ENCODE measurements at regions not wholly inside any gene's neighbourhood (a gene's known extent, or its start where the extent isn't known, plus 50 kb on each side); places are given as distances from the start of the nearest gene placed in this dataset.

DNA sequence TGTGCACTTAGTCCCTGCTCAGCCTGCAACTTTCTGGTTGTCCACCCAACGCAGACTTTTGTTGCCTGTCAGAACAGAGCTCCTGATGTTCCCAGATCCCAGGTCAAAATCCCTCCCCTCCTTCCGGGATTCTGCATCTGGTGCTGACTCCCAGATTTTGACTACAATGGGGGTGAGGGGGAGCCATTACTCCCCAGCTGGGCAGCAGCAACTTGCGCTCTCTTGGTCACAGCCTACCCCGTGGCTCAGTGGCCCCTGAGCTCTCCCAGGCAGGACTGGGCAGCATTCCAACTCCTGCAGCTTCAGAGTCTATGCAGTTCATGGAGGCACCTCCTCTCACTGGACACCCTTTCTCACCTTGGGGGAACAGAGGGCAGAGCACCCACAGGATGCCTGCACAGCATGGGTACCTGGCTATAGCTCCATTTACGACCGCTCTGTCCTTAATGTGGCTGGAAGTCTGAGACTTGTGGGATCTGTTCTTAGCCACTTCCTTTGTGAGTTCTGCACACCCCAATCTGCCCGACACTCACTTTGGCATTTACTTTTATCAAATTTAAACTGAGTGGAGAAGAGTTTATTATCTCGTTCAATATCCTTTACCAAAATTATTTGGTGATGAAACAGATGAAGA, 545.5 kb upstream of the MGMT start:
- DNase-seq, result no peak

DNA sequence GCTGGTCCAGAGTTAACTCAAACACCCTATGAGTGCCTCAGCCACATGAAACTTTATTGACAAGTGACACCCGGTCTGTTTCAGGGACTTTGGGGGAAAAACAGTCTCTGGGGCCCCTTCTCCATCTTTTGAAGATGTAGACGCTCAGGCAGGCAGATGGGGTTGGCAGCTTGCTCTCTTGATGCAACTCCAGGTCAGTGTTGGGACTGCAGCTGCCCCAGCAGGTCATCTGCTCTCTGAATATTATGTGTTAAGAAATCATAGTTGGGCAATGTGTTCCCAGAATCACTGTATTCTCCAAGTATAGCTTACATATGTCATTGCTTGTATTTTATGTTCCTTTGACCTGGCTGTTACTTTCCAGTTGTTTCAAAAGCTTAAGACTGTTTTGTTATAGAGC, 544.9 kb upstream of the MGMT start:
- DNase-seq, result no peak

DNA sequence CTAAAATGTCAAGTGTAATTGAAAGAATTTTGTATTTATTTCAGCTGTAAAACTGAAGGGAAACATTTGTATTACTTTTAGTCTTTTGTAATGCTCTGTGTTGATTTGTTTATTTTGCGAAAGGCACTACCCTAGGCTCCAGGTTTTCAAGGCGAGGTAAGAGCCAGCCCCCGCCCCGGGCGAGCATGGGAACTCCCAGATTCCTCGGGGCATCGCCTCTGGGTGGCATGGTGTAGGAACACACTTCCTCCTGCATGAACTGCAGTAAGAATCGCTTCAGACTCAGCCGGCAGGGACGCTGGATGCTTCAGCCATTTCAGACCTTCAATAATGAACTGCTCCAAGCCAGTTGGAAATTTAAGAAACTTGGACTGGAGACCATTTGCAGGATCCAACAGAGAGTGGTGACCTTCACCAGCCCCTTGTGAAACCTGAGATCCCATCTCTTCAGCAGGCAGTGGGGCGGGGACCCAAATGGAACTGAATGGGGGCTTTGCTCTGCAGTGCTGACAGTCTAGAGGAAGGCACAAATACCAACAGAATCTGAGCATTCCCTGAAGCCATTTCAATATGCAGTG, 544.3 kb upstream of the MGMT start:
- no peak for DNase-seq

DNA sequence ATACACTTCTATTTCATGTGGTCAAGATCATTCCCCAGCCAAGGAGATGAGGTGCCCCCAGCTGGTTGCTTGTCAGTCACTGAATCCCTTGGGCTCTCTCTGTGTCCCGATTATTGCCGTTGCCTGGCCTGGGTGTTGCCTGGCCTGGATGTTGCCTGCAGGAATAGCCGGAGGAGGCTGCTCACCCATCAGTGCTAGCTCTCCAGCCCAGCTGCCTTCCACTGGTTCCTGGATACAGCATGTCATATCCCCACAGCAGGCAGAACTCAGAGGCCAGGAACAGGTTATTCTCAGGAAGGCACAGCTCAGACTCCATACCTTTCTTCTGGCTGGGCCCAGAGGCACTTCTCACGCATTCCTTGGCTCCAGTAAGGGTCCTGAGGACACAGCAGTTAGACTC, 542.1 kb upstream of the MGMT start:
- DNase-seq, result no peak

DNA sequence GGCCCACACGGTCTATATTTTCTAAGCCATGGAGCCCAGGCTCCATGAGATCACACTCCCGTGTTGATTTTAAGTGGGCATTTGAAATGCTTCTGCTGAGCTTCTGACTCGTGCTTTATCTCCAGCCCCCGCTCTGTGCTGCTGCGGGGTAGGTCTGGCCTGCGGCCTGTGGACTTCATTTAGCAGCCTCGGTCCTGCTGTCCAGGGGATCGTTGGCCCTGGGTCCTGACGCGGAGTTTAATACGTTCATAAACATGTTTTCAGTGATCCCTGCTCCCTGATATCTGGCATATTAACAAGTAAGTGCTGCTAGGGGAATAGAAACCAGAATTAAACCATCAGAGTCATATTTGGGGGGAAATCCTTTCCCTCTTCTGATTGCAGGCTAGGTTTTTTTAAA, 540.3 kb upstream of the MGMT start:
- no peak for DNase-seq

DNA sequence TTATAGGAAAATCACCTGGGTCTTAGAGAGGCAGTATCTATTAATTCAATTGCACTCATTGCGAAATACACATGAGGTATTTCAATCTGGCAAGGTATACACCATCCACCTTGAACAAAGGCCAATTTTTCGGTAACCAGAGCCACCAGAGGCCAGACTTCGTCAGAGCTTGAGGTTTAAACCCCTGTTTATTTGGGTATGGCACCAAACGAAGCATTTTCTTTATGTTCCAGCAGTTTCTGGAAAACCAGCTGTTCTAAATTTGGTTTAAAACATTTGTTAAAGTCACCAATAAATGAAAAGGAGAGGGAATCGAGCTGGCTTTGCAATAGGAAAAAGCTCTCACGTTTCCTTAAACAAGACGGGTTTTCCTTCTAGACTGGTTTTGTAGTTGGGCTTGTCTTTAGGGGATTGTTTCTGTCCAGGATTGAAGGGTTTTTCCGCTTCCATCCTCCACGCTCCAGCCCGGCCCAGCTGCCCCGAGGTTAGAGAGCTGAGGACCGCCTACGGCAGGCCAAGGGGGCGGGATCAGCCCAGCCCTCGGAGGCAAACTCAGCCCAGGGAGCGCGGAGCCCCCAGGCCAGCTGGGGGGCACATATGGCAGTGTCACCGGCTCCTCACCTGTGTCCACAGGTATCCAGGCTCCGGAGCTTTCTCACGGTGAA, 539.4 kb upstream of the MGMT start:
- no peak for DNase-seq

DNA sequence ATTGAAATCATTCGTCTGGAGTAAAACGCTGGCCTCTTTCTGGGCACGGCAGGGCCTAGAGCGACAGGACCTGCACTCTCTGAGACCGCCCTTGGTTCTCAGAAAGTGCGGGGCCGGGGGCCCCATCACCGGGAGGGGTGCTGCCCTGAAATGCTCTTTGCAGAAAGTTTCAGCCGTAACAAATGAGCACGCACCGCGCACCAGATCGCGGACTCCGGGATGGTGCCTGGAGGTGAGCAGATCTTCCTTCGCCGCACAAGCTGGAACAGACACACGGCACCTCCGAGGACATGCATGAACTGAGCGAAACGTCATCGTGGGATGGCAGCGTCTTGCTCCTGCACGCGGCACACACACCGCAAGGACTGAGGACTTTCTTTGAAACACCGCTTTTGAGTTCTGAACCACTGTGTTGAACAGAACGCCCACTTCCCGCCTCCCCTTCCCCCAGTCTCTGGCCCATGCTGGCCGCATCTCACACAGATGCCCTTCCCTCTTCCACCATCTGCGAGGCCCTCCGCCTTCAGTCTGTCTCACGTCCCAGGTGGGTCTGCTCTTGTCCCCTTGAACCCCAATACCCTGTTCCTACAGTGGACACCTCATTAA, 538.7 kb upstream of the MGMT start:
- DNase-seq, result no peak

DNA sequence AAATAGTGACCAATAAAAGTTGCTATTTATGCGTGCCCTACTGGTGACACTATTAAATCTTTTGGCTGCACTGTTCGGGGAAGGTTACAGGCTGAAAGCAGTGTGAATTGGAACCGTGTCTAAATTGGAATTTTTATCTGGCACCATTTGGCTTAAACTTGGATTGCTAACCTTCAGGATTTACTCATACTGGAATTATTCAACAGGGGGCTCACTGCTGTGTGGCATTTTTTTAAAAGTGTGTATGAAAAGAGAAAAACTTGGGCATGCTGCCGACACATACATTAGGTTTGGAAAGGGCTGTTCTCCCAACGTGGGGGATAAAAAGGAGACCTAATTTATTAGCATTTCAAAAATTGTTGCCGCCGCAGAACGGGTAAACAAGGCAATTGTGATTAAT, 537.9 kb upstream of the MGMT start:
- DNase-seq, result no peak

DNA sequence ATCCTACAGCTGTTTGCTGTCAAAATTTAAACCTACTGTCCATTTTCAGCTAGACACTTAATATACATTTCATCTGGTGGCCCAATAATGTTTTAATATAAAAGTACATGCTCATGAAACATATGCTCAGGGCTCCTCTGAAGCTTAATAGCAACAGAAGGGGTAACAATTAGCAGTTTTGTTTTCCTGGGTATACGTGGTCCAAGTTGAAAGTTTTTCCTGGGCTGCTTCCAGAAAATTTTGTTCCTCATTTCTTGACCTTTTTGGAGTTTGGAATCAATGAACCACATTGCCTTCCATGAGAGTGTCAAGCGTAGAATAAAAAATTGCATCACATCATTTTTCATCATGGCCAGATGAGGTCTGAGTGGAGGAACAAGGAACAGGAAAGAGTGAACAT, 537.3 kb upstream of the MGMT start:
- DNase-seq, result no peak

DNA sequence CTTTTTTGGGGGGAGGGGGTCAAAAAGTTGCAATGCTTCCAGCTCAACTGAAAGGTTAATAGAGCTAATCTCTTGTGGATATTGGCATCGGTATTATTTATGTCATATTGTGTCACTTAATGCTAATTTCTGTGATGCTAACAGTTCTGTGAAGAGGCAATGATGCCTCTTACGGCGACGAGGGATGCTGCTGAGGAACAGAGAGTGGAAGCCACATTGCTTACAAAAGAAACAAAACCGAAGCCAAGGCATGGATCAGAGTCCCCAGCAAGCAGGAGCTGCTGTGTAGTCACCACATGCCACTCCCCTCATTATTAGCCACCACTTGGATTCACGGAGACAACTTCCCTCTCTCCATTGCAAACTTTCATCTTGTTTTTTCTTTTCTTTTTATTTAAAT, 536.5 kb upstream of the MGMT start:
- no peak for DNase-seq

DNA sequence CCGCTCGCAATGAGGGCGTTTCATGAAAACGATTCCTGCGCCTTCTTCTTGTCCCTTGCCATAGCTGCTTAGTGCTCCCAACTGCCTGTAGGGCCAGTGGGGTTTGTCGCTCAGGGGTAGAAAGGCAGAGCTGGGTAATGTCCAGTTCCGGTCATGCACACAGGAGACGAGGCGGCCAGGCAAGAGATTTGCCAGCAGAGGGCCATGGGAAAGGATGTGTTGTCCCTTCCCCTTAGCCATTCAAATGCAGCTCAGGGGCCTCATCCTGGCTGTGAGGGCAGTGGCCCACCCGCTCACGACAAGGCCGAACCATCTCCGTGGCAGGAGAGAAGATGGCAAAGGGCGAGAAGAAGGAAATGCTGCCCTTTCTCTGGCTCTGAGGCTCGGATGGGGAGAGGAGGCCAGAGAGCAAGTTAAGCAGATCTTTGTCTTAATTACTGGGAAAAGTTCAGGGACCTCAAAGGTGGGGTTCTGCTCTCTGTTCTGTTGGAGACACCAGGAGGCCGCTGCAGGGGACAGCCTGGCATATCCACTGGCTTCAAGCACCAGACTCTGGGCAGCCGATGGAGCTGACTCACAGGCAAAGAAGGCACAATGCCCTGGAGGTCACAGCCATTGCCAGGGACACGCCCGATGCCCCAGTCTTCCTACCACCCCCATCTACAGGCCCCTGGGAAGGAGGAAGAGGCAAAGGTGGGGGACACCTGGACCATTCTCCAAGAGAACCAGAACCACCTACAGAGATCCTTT, 534.8 kb upstream of the MGMT start:
- no peak for DNase-seq

DNA sequence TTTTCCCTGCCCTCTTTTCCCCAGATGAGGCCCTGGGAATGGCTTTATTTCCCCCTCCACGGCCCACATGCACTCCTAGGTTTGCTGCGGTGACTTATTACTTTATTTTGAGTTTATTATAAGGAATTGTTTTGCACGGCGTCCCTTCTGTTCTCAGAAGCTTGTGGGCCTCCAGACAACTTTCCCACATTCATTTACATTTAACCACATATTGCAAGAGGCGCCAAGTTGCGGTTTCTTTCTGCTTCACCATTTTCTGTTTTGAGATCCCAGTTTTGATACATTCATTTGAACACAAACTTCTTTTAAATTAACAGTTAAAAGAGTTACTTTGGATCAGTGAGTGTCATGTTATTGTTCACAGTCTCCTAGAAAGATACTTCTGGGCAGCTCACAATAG, 532.5 kb upstream of the MGMT start:
- no peak for DNase-seq

DNA sequence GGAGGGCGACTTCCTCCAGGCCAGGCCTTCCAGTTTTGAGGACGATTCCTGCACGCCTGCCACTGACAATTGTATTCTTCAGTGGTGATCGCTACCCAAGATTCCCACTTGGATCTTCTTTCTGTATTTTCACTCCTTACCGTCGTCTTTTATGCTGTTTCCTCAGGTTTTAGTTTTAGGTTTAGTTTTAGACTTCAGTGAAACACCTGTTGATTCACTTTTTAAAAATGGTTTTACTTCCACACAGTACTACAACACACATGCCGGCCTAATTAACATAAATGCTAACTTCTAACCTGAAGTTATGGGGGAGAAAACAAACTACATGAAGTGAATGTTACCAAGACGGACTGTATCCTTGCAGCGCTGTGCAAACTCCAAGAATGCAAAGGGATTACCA, 530.6 kb upstream of the MGMT start:
- DNase-seq, result no peak

DNA sequence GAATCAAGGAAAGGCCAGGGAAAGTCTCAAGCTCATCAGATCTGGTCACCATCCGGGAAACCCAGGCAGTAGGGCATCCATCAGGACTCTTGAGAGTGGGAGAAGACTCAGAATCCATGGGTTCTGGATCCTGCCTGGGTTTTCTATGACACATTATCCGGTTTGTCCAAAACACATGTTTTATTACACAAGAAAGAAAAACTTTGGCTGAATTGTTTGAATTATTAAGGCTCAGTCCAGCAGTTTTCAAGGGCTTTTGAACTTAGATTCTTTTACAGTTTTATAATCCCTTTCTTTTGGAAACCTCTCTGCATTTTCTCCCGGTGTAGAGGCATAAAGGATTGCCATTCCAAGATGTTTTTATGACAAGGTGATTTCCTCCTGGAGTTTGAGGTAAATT, 528.5 kb upstream of the MGMT start:
- no peak for DNase-seq

DNA sequence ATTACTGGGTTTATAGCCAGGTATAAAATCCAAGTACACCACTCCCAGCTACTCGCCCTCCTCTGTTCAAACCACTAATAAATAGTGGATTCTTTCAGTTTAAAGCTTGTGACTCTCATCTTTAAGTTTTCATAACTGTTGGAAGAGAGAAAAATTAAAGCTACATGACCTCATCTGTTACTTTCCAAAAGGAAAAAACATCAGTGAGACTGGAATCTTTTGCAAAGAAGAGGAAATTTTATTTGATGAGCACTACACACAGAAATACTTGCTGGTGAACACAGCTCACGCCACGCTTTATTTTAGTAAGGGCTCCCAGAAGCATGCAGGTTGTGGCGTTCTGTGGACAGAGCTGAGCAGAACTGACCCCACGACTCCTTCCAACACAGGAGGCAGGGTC, 527.0 kb upstream of the MGMT start:
- DNase-seq, result no peak

DNA sequence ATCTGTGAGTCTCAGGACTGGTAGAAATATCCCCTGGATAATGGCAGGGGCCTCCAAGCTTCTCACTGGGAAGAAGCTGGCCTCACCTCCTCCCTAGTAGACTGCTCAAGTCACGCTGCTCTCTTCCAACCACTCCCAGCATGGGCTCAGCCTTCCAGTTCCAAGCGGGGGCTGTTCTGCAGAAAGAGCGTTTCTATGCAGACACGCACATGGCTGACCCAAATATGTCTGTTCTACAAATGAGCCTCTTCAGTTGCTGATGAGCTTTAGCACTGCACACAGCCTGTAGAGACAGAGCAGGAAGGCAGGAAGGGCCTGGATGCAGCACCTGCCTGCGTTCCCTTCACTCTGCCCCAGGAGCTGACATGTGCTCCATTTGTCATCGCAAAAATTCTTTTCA, 523.9 kb upstream of the MGMT start:
- no peak for DNase-seq

DNA sequence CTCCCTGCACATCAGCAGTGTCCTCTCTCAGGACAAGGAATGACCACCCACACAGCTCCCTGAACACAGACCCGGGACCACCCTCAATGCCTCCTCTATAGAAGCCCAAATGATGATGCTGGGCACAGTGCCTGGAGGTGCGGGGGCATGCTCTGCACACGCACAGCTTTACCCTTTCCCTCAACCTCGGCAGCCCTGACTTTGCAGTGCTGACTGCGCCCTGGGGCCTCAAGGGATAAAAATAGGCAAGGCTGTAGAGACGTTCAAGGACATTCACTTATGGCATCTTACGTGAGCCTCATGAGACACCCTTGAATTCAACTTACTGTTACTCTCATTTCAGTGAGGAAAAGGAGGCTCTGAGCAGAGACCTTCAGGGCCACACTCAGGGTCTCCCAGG, 521.6 kb upstream of the MGMT start:
- DNase-seq, result no peak

DNA sequence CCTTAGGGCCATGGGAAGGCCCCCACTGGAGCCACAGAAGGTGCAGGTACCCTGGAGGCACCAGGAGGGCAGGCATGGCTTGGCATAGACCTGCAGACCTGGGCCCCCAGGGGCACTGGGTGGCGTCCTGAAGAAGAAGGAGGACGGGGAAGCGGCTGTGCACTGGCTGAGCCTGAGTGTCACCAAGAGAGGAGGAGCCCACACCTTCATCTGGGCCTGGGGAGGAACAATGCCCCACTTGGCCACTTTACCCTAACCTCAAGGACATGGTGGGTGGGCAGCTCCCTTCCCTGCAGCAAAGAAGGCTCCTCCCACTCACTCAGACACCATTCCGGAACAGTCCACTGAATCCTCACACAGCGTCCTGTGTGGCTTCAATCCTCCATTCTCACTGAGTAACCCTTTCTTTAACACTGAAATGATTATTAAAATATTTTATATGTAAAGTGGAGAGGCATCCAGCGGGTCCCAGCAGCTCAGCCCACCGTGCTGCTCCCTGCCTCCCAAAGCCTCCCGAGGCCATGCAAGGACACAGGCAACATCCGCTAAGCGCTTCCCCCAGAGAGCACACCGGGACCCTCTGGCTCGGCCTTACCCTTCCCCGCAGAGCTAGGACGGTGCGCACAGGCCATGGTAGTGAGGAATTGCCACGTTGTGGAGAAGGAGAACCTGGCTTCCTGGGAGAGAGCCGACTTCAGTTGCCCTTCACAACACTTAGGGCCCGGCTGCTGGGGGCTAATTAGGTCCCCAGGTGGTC, 516.7 kb upstream of the MGMT start:
- no peak for DNase-seq

DNA sequence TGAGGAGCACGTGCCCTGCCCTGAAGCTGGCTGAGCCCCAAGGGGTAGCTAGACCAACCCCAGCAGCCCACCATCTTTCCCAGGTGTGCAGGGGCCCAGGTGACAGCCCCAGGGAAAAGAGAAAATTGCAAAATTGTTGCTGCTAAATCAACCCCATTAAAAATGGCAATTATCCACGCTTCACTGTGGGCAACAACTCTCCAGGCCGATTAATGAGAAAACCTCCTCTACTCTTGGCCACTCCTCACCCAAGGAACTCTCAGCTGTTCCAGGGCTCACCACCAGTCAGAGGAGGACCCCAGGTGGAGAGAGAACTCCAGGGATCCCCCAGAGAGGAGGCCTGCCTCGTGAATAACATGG, 516.1 kb upstream of the MGMT start:
- DNase-seq, result no peak

DNA sequence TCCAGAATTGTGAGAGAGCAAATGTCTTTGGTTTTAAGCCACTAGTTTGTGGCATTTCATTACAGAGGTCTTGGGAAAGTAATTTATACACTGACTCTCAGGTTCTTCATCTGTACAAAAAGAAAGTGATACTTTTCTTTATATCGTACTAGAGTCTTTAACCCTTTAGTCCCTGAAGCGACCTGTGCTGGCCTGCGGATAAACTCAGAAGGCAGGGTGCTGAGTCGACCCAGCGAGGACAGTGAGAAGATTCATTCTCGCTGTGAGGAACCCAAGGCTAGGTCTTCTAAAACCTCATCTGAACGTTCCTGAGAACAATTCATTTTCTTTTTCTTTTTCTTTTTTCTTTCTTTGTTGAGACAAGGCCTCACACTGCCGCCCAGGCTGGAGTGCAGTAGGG, 514.2 kb upstream of the MGMT start:
- DNase-seq, result no peak

DNA sequence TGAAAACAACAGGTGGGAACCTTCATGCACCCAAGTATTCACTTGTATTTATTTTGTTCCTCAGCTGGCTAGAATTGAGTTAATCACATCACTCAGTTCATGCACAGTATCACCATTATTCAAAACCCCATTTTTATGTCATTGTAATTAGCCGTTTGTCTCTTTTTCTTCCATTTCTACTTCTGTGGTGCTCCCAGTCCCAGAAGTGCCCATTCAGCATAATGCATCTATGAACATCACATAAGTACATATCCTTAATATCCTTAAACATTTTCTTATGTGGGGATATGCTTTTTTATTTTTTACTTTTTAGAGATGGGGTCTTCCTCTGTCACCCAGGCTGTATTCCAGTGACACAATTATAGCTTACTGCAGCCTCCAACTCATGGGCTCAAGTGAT, 510.9 kb upstream of the MGMT start:
- DNase-seq, result no peak

DNA sequence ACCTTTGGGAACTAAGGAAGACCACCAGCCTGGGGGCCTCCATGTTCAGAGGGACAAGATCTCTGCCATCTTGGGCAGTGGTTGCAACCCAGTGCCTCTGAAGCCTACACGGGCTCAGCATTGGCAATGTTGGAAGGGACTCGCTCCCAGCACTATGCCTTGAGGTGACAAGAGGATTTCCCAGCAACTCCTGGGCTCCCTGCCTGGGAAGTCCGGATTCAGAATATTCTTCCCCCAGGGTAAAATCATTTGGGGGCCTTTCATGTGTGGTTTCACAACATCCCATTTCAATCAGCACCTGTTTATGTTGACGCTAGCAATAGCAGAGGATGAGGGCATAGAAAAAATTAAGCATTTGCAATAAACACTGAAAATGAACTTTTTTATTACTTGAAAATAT, 509.8 kb upstream of the MGMT start:
- DNase-seq, result no peak

Measured in activated CD4-positive, alpha-beta T cell treated with anti-CD3 and anti-CD28 coated beads, Interleukin-2, Interleukin-6, amounts not matched to agents 100 ng/mL and 50 ng/mL, durations not matched to agents 16 hours and 8 hours (primary cell).